H9 (cell line): ENCODE measurements at regions not wholly inside any gene's neighbourhood (a gene's known extent, or its start where the extent isn't known, plus 50 kb on each side); places are given as distances from the start of the nearest gene placed in this dataset.

Source experiments
- DNase-seq: peaks from one replicate; pipeline ENCODE4 v3.0.0-alpha.2; 2017
- H2AFZ ChIP-seq: one replicate; pipeline ENCODE4 v1.6.1; 2013; ENCODE audit warnings: mild to moderate bottlenecking, low read length, control low read depth, moderate library complexity
- H2AK5ac ChIP-seq: 2 replicates; pipeline ENCODE4 v1.6.1; 2013; ENCODE audit warnings: low read length, control low read depth, mixed read lengths; ENCODE audit not compliant: insufficient read length
- H2BK120ac ChIP-seq: one replicate; pipeline ENCODE4 v1.6.1; 2013; ENCODE audit warnings: low read depth, mild to moderate bottlenecking, low read length, control low read depth, inconsistent platforms; ENCODE audit not compliant: poor library complexity, severe bottlenecking
- H2BK12ac ChIP-seq: 2 replicates; pipeline ENCODE4 v1.6.1; 2013; ENCODE audit warnings: low read length, control low read depth, mixed read lengths, low read depth; ENCODE audit not compliant: insufficient read length
- H2BK15ac ChIP-seq: 2 replicates; pipeline ENCODE4 v1.6.1; 2013; ENCODE audit warnings: low read depth, low read length, control low read depth
- H2BK20ac ChIP-seq: one replicate; pipeline ENCODE4 v1.6.1; 2013; ENCODE audit warnings: low read depth, mild to moderate bottlenecking, low read length, control low read depth, inconsistent platforms; ENCODE audit not compliant: poor library complexity, severe bottlenecking
- H2BK5ac ChIP-seq: 2 replicates; pipeline ENCODE4 v1.6.1; 2013; ENCODE audit warnings: low read length, control low read depth, mixed read lengths; ENCODE audit not compliant: insufficient read length
- H3K14ac ChIP-seq: 2 replicates; pipeline ENCODE4 v1.6.1; 2013; ENCODE audit warnings: low read length, control low read depth; ENCODE audit not compliant: insufficient read depth
- H3K18ac ChIP-seq: 2 replicates; pipeline ENCODE4 v1.6.1; 2013; ENCODE audit warnings: low read depth, mild to moderate bottlenecking, mixed read lengths, low read length, control low read depth; ENCODE audit not compliant: insufficient read length
- H3K23ac ChIP-seq: 2 replicates; pipeline ENCODE4 v1.6.1; 2013; ENCODE audit warnings: low read length, control low read depth, mixed read lengths, low read depth; ENCODE audit not compliant: insufficient read length
- H3K23me2 ChIP-seq: 2 replicates; pipeline ENCODE4 v1.6.1; 2013; ENCODE audit warnings: low read depth, mild to moderate bottlenecking, mixed read lengths, low read length, control low read depth; ENCODE audit not compliant: insufficient read length, poor library complexity, severe bottlenecking
- H3K27ac ChIP-seq: 2 replicates; pipeline ENCODE4 v1.5.1; 2013; ENCODE audit warnings: low read length, control low read depth, mixed read lengths, low read depth; ENCODE audit not compliant: insufficient read length
- H3K27me3 ChIP-seq: 2 replicates; pipeline ENCODE4 v1.6.1; 2013; ENCODE audit warnings: low read length, control low read depth, inconsistent platforms; ENCODE audit not compliant: insufficient read depth
- H3K4ac ChIP-seq: 2 replicates; pipeline ENCODE4 v1.6.1; 2013; ENCODE audit warnings: low read depth, mild to moderate bottlenecking, control low read depth, inconsistent platforms, low read length, moderate library complexity
- H3K4me1 ChIP-seq: 2 replicates; pipeline ENCODE4 v1.6.1; 2013; ENCODE audit warnings: low read length, control low read depth, inconsistent platforms; ENCODE audit not compliant: insufficient read depth
- H3K4me2 ChIP-seq: 2 replicates; pipeline ENCODE4 v1.6.1; 2013; ENCODE audit warnings: low read length, control low read depth, mixed read lengths; ENCODE audit not compliant: insufficient read length, insufficient read depth
- H3K56ac ChIP-seq: 2 replicates; pipeline ENCODE4 v1.6.1; 2013; ENCODE audit warnings: low read depth, mild to moderate bottlenecking, mixed read lengths, low read length, control low read depth; ENCODE audit not compliant: insufficient read length
- H3K79me1 ChIP-seq: 2 replicates; pipeline ENCODE4 v1.6.1; 2013; ENCODE audit warnings: low read depth, mild to moderate bottlenecking, moderate library complexity, low read length, control low read depth, inconsistent platforms; ENCODE audit not compliant: insufficient read depth, poor library complexity, severe bottlenecking
- H3K79me2 ChIP-seq: 2 replicates; pipeline ENCODE4 v1.6.1; 2013; ENCODE audit warnings: low read length, control low read depth, inconsistent platforms; ENCODE audit not compliant: insufficient read depth
- H3K9ac ChIP-seq: 2 replicates; pipeline ENCODE4 v1.6.1; 2013; ENCODE audit warnings: low read length, control low read depth, mixed read lengths; ENCODE audit not compliant: insufficient read length; ENCODE audit errors: extremely low read depth
- H3K9me3 ChIP-seq: one replicate; pipeline ENCODE4 v1.6.1; 2013; ENCODE audit warnings: low read depth, low read length, inconsistent platforms; ENCODE audit not compliant: control insufficient read depth
- H3T11ph ChIP-seq: one replicate; pipeline ENCODE4 v1.6.1; 2013; ENCODE audit warnings: mild to moderate bottlenecking, low read length, control low read depth, inconsistent platforms
- H4K20me1 ChIP-seq: one replicate; pipeline ENCODE4 v1.6.1; 2013; ENCODE audit not compliant: control insufficient read depth, insufficient read length, insufficient read depth
- H4K5ac ChIP-seq: 2 replicates; pipeline ENCODE4 v1.6.1; 2013; ENCODE audit warnings: low read depth, mild to moderate bottlenecking, mixed read lengths, low read length, control low read depth; ENCODE audit not compliant: insufficient read length
- H4K8ac ChIP-seq: replicated peaks from 2 replicates; pipeline ENCODE4 v1.6.1; 2013; ENCODE audit warnings: low read length, control low read depth, mixed read lengths, low read depth; ENCODE audit not compliant: insufficient read length
- H4K91ac ChIP-seq: 2 replicates; pipeline ENCODE4 v1.6.1; 2013; ENCODE audit warnings: low read depth, mild to moderate bottlenecking, moderate library complexity, mixed read lengths, low read length, control low read depth; ENCODE audit not compliant: insufficient read length
- H3K27ac Mint-ChIP-seq, 3 experiments: 2 replicates in 2 of 3; 3 replicates in 1 of 3; pipeline ENCODE4 v1.8.0; 2020 to 2021; ENCODE audit warnings: mixed read lengths in 3 of 3, mild to moderate bottlenecking in 1 of 3, moderate library complexity in 1 of 3
- H3K27me3 Mint-ChIP-seq: 2 replicates; pipeline ENCODE4 v1.8.0; 2021; ENCODE audit warnings: low read depth, mild to moderate bottlenecking, moderate library complexity, mixed read lengths
- H3K36me3 Mint-ChIP-seq, 3 experiments: 2 replicates in 2 of 3; 3 replicates in 1 of 3; pipeline ENCODE4 v1.8.0; 2020 to 2021; ENCODE audit warnings: low read depth in 3 of 3, mixed read lengths in 3 of 3; ENCODE audit not compliant: insufficient read depth in 1 of 3
- H3K4me1 Mint-ChIP-seq, 2 experiments: 2 replicates each; pipeline ENCODE4 v1.8.0; 2020; ENCODE audit warnings: mixed read lengths in 2 of 2
- H3K4me3 Mint-ChIP-seq, 2 experiments: 2 replicates in 1 of 2; 3 replicates in 1 of 2; pipeline ENCODE4 v1.8.0; 2020 to 2021; ENCODE audit warnings: mild to moderate bottlenecking in 2 of 2, mixed read lengths in 2 of 2, moderate library complexity in 1 of 2
- H3K9me3 Mint-ChIP-seq, 2 experiments: 2 replicates in 1 of 2; 3 replicates in 1 of 2; pipeline ENCODE4 v1.8.0; 2020; ENCODE audit warnings: mild to moderate bottlenecking in 2 of 2, mixed read lengths in 2 of 2, moderate library complexity in 1 of 2
- CTCF ChIP-seq: fragments of 200-600 bp; sonication (generic); conservative IDR thresholded peaks from 3 replicates; pipeline ENCODE4 v1.8.0; 2021; ENCODE audit warnings: antibody characterized with exemption, mild to moderate bottlenecking
- WGBS: extraction: QIAGEN DNeasy Blood & Tissue Kit; methylation state at CpG from one replicate; pipeline ENCODE4 v1.1.7; 2013; ENCODE audit warnings: missing lambda C conversion rate, low lambda C conversion rate, mixed read lengths; ENCODE audit not compliant: insufficient read length; ENCODE audit errors: extremely low coverage; 5-methylcytosine and 5-hydroxymethylcytosine counted together

GRCh38 chrX:122421434-122422121 is 762.5 kb upstream of the GRIA3 start:
- Histone ChIP-seq H3K27ac (no peak overlapping the region), H2BK20ac (no peak overlapping the region), H3K4me1 (no peaks in the 10 kb centered on the region), H2BK120ac (no peak overlapping the region), H2BK12ac (no peak overlapping the region), H2BK5ac (no peak overlapping the region), H4K91ac (no peak overlapping the region), H3K4me2 (no peak overlapping the region), H3K9ac (no peak overlapping the region), H3T11ph (no peak overlapping the region), H3K27me3 (no peaks in the 10 kb centered on the region), H2AK5ac (no peak overlapping the region), H3K18ac (no peak overlapping the region), H3K23ac (no peak overlapping the region), H4K8ac (no peak overlapping the region), H4K5ac (no peak overlapping the region), H3K9me3 (peaks cover 4% of the 10 kb centered on the region), H4K20me1 (no peaks in the 10 kb centered on the region), H3K23me2 (no peaks in the 10 kb centered on the region), H2AFZ (no peak overlapping the region), H3K79me1 (no peaks in the 10 kb centered on the region), H3K4ac (no peak overlapping the region), H2BK15ac (no peak overlapping the region), H3K14ac (no peak overlapping the region), H3K79me2 (no peaks in the 10 kb centered on the region), H3K56ac (no peak overlapping the region)
- Mint-ChIP-seq H3K9me3 (peaks cover 3 to 53% of the 10 kb centered on the region in 2 experiments; a peak in 3 of 5 replicates), H3K27me3 (no peaks in the 10 kb centered on the region), H3K4me1 (peaks cover 4% of the 10 kb centered on the region in 2 experiments; a peak in 2 of 4 replicates), H3K36me3 (no peaks in the 10 kb centered on the region; a peak in 1 of 7 replicates), H3K27ac (no peak overlapping the region), H3K4me3 (no peak overlapping the region)
- WGBS = no CpG with 5 or more reads among the region's 5 CpGs
- TF ChIP-seq CTCF = no peak
- DNase-seq = no peak
